ENCODE measurements at regions not wholly inside any gene's neighbourhood (a gene's known extent, or its start where the extent isn't known, plus 50 kb on each side); places are given as distances from the start of the nearest gene placed in this dataset.

DNA sequence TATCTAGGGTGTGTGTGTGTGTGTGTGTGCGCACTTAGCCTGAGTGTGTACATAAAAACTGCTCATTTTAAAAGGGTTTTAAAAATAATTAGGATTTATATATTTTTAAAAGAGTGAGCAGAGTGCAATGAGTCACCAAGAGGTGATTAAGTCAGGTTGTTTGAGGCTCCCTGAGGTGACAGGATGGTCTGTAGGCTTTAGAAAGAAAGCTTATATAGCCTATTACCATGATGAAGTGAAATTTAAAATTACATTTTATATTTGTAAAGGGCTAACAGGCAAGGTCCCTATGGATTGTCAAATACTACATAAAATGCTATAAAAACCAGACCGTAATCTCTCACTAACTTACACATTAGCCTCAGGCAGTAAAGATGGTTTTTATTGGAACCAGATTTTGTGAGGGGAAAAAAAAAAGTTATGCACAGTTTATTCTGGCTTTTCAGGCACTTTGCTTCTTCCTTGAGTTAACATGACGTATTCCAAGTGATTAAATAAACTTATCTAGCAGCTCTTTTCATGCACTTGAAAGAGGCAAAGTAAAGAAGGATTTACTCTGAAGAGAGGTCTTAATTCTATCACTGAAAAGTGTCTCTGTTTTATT, 711.7 kb upstream of the PTBP2 start:
- H3K4me3 ChIP-seq (ENCODE audit: low read length in 2 of 2): no peak overlapping the region
- H3K4me1 ChIP-seq (ENCODE audit: control insufficient read depth in 1 of 2, insufficient read depth in 2 of 2, low read length in 2 of 2): no peaks in the 10 kb centered on the region
- intact Hi-C loops (cut with DNase I): no loop called here
- 28 to 36% methylated on average over 3 of the region's 3 CpGs for WGBS, 2 donors
- H3K9me3 ChIP-seq (ENCODE audit: control insufficient read depth, low read length): no peaks in the 10 kb centered on the region
- H3K27ac ChIP-seq (ENCODE audit: low read depth in 1 of 2, low read length in 2 of 2): no peak overlapping the region
- DNase-seq (no peak), ATAC-seq (ENCODE audit: low FRiP score) (no peak)
- H3K27me3 ChIP-seq (ENCODE audit: control insufficient read depth in 1 of 2, insufficient read depth in 2 of 2, low read length in 1 of 2): no peaks in the 10 kb centered on the region
- H3K36me3 ChIP-seq (ENCODE audit: control insufficient read depth in 1 of 2, insufficient read depth in 2 of 2, low read length in 1 of 2): no peaks in the 10 kb centered on the region

DNA sequence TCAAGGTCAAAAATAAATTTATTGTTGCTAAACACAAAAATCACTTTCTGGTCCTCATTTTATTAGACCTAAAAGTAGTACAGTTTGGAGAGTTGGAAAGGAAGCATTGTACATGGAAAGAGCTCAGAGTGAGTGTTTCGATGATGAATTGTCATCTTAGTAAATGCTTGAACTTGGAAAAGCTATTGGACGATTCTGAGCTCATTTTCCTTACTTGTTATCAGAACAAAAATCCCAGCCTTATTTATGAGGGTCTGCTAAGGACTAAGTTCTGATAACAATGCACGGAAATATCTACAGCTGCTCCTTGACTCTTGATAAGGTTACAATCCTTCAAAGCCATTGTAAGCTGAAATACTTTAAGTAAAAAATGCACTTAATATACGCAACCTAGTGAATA, 710.0 kb upstream of the PTBP2 start:
- Histone ChIP-seq H3K27ac (ENCODE audit: low read depth in 1 of 2, low read length in 2 of 2) (no peak overlapping the region), H3K9me3 (ENCODE audit: control insufficient read depth, low read length) (no peaks in the 10 kb centered on the region), H3K4me3 (ENCODE audit: low read length in 2 of 2) (no peak overlapping the region), H3K36me3 (ENCODE audit: control insufficient read depth in 1 of 2, insufficient read depth in 2 of 2, low read length in 1 of 2) (no peaks in the 10 kb centered on the region), H3K4me1 (ENCODE audit: control insufficient read depth in 1 of 2, insufficient read depth in 2 of 2, low read length in 2 of 2) (no peaks in the 10 kb centered on the region), H3K27me3 (ENCODE audit: control insufficient read depth in 1 of 2, insufficient read depth in 2 of 2, low read length in 1 of 2) (no peaks in the 10 kb centered on the region)
- DNase-seq: no peak
- no peak for ATAC-seq (ENCODE audit: low FRiP score)
- WGBS, 2 donors: 12 to 20% methylated on average over 4 of the region's 4 CpGs
- intact Hi-C loops (cut with DNase I): no loop called here

DNA sequence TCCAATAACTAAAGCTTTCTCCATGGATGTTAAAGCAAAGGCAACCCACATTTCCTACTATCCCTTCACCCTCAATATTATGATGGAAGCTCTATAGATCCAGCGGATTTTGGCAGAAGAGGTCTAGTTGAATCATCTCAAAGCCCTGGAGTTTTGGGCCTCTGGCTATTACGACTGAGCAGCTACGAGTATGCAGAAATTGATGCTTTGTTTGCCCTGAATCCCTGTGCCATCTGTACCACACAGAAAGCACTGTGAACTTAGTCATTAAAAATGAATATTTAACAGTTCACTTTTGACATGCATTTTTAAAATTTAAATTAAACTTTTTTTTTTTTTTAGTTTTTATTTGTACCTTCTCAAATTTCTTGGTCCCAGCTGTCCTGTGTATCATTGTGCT, 705.4 kb upstream of the PTBP2 start:
- Histone ChIP-seq H3K27me3 (ENCODE audit: control insufficient read depth in 1 of 2, insufficient read depth in 2 of 2, low read length in 1 of 2) (no peaks in the 10 kb centered on the region), H3K9me3 (ENCODE audit: control insufficient read depth, low read length) (no peaks in the 10 kb centered on the region), H3K4me3 (ENCODE audit: low read length in 2 of 2) (no peak overlapping the region), H3K36me3 (ENCODE audit: control insufficient read depth in 1 of 2, insufficient read depth in 2 of 2, low read length in 1 of 2) (no peaks in the 10 kb centered on the region), H3K4me1 (ENCODE audit: control insufficient read depth in 1 of 2, insufficient read depth in 2 of 2, low read length in 2 of 2) (no peaks in the 10 kb centered on the region), H3K27ac (ENCODE audit: low read depth in 1 of 2, low read length in 2 of 2) (no peak overlapping the region)
- intact Hi-C loops (cut with DNase I): no loop called here
- ATAC-seq (ENCODE audit: low FRiP score): no peak
- DNase-seq: no peak
- WGBS, 2 donors: 95% methylated on average over 3 of the region's 3 CpGs

DNA sequence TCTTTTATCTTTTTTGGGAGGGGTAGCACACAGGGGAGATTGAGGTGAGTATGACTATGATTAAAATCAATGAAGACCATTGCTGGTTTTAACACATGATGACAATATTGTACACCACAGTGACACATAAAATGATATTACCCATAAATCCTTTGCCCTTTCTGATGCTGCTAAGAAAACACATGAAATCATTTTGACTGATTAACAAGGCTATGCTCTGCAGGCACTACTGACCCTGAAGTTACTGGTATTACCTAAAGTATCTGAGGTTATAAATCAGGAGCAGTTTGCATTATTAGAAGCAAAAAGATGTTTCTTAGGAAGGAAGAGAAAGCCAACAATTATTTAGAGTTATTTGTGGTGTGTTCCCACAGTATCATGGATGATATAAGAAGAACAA, 701.2 kb upstream of the PTBP2 start:
- no peak overlapping the region for H3K27ac ChIP-seq (ENCODE audit: low read depth in 1 of 2, low read length in 2 of 2)
- no peaks in the 10 kb centered on the region for H3K9me3 ChIP-seq (ENCODE audit: control insufficient read depth, low read length)
- intact Hi-C loops (cut with DNase I): no loop called here
- H3K36me3 ChIP-seq (ENCODE audit: control insufficient read depth in 1 of 2, insufficient read depth in 2 of 2, low read length in 1 of 2): no peaks in the 10 kb centered on the region
- no peaks in the 10 kb centered on the region for H3K27me3 ChIP-seq (ENCODE audit: control insufficient read depth in 1 of 2, insufficient read depth in 2 of 2, low read length in 1 of 2)
- no peaks in the 10 kb centered on the region for H3K4me1 ChIP-seq (ENCODE audit: control insufficient read depth in 1 of 2, insufficient read depth in 2 of 2, low read length in 2 of 2)
- ATAC-seq (ENCODE audit: low FRiP score) (no peak), DNase-seq (no peak)
- H3K4me3 ChIP-seq (ENCODE audit: low read length in 2 of 2): no peak overlapping the region

DNA sequence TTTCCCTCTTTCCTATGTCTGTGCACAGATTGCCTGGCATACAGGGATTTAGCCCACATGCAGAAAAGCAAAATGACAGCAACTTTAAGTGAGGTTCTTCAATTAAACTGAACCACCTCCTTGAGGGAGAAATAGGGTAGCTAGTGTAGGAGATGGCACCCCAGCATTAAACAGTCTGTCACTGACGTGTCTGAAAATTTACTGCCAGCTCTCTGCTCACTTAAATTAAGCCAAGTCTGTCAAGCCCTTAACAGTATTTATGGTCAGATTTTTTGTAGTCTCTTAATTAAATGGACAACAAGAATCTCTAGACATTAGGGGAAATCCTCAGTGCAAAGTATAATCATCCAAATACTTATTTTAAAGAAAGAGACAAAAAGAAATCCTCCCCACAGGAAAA, 696.5 kb upstream of the PTBP2 start:
- intact Hi-C loops (cut with DNase I): no loop called here
- no peaks in the 10 kb centered on the region for H3K4me1 ChIP-seq (ENCODE audit: control insufficient read depth in 1 of 2, insufficient read depth in 2 of 2, low read length in 2 of 2)
- WGBS, 2 donors: 81 to 84% methylated on average over 1 of the region's 1 CpG
- H3K4me3 ChIP-seq (ENCODE audit: low read length in 2 of 2): no peak overlapping the region
- DNase-seq: no peak
- H3K9me3 ChIP-seq (ENCODE audit: control insufficient read depth, low read length): no peaks in the 10 kb centered on the region
- no peak overlapping the region for H3K27ac ChIP-seq (ENCODE audit: low read depth in 1 of 2, low read length in 2 of 2)
- no peak for ATAC-seq (ENCODE audit: low FRiP score)
- no peaks in the 10 kb centered on the region for H3K36me3 ChIP-seq (ENCODE audit: control insufficient read depth in 1 of 2, insufficient read depth in 2 of 2, low read length in 1 of 2)
- no peaks in the 10 kb centered on the region for H3K27me3 ChIP-seq (ENCODE audit: control insufficient read depth in 1 of 2, insufficient read depth in 2 of 2, low read length in 1 of 2)

DNA sequence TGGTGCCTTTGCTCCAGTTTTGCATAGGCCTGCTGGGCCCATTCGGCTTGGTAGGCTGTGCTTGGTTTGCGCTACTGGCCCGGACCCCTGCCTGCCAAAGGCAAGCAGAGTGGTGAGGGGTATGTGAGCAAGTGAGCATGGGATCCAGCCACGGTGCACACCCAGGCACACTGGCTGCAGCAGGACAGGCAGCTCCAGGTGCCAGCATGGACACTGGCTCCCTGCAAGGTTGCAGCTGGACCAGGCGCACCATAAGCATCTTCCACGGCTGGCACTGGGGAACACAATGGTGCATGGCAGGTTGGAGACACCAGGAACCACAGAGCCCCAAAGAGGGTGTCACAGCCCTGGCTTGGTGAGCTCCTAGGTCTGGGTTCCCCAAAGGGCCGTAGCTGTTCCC, 693.5 kb upstream of the PTBP2 start:
- ATAC-seq (ENCODE audit: low FRiP score) (no peak), DNase-seq (peak in 1 of 2 donors; percentile 51)
- WGBS, 2 donors: 94 to 95% methylated on average over 7 of the region's 7 CpGs
- Histone ChIP-seq H3K36me3 (ENCODE audit: control insufficient read depth in 1 of 2, insufficient read depth in 2 of 2, low read length in 1 of 2) (no peaks in the 10 kb centered on the region), H3K27me3 (ENCODE audit: control insufficient read depth in 1 of 2, insufficient read depth in 2 of 2, low read length in 1 of 2) (no peaks in the 10 kb centered on the region), H3K9me3 (ENCODE audit: control insufficient read depth, low read length) (no peaks in the 10 kb centered on the region), H3K4me1 (ENCODE audit: control insufficient read depth in 1 of 2, insufficient read depth in 2 of 2, low read length in 2 of 2) (no peaks in the 10 kb centered on the region), H3K27ac (ENCODE audit: low read depth in 1 of 2, low read length in 2 of 2) (no peak overlapping the region), H3K4me3 (ENCODE audit: low read length in 2 of 2) (no peak overlapping the region)
- intact Hi-C loops (cut with DNase I): no loop called here

DNA sequence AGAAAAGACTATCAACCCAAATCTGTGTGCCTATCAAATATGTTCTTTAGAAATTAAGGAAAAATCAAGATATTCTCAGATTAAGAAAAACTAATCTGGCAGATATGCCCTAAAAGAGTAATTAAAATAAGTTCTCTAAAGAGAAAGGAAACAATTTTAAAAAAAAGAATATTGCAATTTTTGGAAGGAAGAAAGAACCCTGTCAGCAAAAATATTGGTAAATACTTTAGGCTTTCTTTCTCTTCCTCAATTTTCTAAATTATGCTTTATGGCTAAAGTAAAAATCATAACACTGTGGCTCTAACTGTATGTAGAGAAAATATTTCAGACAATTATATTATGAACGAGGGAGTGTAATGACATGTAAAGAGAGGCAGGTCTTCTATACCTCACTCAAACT, 691.3 kb upstream of the PTBP2 start:
- no peaks in the 10 kb centered on the region for H3K27me3 ChIP-seq (ENCODE audit: control insufficient read depth in 1 of 2, insufficient read depth in 2 of 2, low read length in 1 of 2)
- 85 to 88% methylated on average over 1 of the region's 1 CpG for WGBS, 2 donors
- H3K9me3 ChIP-seq (ENCODE audit: control insufficient read depth, low read length): no peaks in the 10 kb centered on the region
- no peak overlapping the region for H3K4me3 ChIP-seq (ENCODE audit: low read length in 2 of 2)
- H3K4me1 ChIP-seq (ENCODE audit: control insufficient read depth in 1 of 2, insufficient read depth in 2 of 2, low read length in 2 of 2): no peaks in the 10 kb centered on the region
- H3K36me3 ChIP-seq (ENCODE audit: control insufficient read depth in 1 of 2, insufficient read depth in 2 of 2, low read length in 1 of 2): no peaks in the 10 kb centered on the region
- no peak for ATAC-seq (ENCODE audit: low FRiP score)
- intact Hi-C loops (cut with DNase I): no loop called here
- DNase-seq: no peak
- no peak overlapping the region for H3K27ac ChIP-seq (ENCODE audit: low read depth in 1 of 2, low read length in 2 of 2)

DNA sequence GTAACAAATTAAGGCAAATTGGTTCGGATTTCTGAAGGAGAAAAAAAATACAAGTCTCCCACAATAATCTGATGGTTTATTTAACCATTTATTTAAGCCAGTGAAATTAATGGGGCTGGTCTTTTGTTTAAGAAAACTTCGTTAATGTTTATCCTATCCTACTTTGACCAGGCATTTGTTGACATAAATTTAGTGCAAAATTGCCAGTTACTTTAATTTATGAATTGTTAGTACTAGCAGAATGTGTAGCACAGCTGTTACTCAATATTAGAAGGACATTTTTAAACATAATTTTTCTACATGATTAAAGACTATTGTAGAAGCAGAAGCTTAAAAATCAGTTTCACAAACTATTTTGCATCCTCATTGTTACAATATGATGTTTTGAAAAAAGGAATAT, 687.6 kb upstream of the PTBP2 start:
- no peak overlapping the region for H3K27ac ChIP-seq (ENCODE audit: low read depth in 1 of 2, low read length in 2 of 2)
- H3K36me3 ChIP-seq (ENCODE audit: control insufficient read depth in 1 of 2, insufficient read depth in 2 of 2, low read length in 1 of 2): no peaks in the 10 kb centered on the region
- WGBS, 2 donors: 28 to 31% methylated on average over 2 of the region's 2 CpGs
- no peaks in the 10 kb centered on the region for H3K4me1 ChIP-seq (ENCODE audit: control insufficient read depth in 1 of 2, insufficient read depth in 2 of 2, low read length in 2 of 2)
- no peaks in the 10 kb centered on the region for H3K27me3 ChIP-seq (ENCODE audit: control insufficient read depth in 1 of 2, insufficient read depth in 2 of 2, low read length in 1 of 2)
- intact Hi-C loops (cut with DNase I): no loop called here
- H3K4me3 ChIP-seq (ENCODE audit: low read length in 2 of 2): no peak overlapping the region
- ATAC-seq (ENCODE audit: low FRiP score) (no peak), DNase-seq (no peak)
- no peaks in the 10 kb centered on the region for H3K9me3 ChIP-seq (ENCODE audit: control insufficient read depth, low read length)

DNA sequence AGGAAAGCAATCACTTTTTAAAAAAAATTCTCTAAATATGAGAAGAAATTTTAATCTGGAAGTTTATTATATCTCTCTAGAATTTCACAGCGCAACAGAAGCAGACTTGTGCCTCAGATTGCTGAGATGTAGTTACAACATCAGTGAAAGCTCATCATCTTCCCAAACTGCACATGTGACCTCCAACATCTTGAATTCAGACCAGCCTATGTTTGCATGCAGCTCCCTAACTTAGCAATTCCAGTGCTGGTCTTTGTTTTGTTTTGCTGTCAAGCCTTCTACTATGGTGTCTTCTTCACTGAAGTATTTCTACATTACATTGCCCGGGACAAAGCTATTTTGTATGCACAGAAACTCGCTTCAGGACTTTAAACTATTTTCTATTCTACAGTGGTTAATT, 684.8 kb upstream of the PTBP2 start:
- no peak for DNase-seq
- H3K4me1 ChIP-seq (ENCODE audit: control insufficient read depth in 1 of 2, insufficient read depth in 2 of 2, low read length in 2 of 2): no peaks in the 10 kb centered on the region
- no peak for ATAC-seq (ENCODE audit: low FRiP score)
- H3K9me3 ChIP-seq (ENCODE audit: control insufficient read depth, low read length): no peaks in the 10 kb centered on the region
- WGBS, 2 donors: 59 to 81% methylated on average over 3 of the region's 3 CpGs
- no peak overlapping the region for H3K4me3 ChIP-seq (ENCODE audit: low read length in 2 of 2)
- intact Hi-C loops (cut with DNase I): no loop called here
- H3K27ac ChIP-seq (ENCODE audit: low read depth in 1 of 2, low read length in 2 of 2): no peak overlapping the region
- no peaks in the 10 kb centered on the region for H3K27me3 ChIP-seq (ENCODE audit: control insufficient read depth in 1 of 2, insufficient read depth in 2 of 2, low read length in 1 of 2)
- H3K36me3 ChIP-seq (ENCODE audit: control insufficient read depth in 1 of 2, insufficient read depth in 2 of 2, low read length in 1 of 2): no peaks in the 10 kb centered on the region
